NOMO-1 treated with dmso at 0.1 percent for 144 hours (cell line): ENCODE measurements at regions not wholly inside any gene's neighbourhood (a gene's known extent, or its start where the extent isn't known, plus 50 kb on each side); places are given as distances from the start of the nearest gene placed in this dataset.
"Not testable (repeated sequence)": the region's sequence is repeated elsewhere in the genome, so short reads cannot be mapped to it uniquely, and the experiment has no call there.

Source experiments
- DNase-seq: peaks from one replicate; lab custom pipeline; 2025; ENCODE audit not compliant: unreplicated experiment; lab: John Stamatoyannopoulos, UW

DNA sequence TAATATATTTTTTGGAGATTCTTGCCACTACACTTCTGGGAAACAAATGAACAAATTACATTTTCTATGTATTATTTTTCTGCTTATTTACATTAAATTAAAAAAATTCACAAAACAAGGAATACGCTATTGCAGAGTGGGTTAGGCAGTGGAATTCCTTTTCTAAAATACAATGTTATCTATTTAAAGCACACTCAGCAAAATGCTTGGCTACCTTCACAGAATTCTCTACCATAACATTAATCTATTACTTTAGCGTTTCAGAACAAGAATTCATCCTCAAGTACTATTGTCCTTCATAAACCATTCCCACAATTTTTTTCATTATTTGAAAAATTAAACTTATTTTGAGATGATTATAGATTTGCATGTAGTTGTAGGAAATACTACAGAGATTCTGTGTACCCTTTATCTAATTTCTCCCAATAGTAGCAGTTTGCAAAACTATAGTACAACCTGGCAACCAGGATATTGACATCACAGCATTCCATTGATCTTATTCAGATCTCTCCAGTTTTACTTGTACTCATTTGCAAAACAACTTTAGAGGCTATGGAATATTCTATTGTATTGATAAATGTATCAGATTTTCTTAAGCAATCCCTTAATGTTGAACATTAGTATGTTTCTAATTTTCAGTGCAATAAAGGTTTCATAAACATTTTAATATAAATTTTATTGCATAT is 120.9 kb downstream of the DLEU7 start:
- no peak for DNase-seq

DNA sequence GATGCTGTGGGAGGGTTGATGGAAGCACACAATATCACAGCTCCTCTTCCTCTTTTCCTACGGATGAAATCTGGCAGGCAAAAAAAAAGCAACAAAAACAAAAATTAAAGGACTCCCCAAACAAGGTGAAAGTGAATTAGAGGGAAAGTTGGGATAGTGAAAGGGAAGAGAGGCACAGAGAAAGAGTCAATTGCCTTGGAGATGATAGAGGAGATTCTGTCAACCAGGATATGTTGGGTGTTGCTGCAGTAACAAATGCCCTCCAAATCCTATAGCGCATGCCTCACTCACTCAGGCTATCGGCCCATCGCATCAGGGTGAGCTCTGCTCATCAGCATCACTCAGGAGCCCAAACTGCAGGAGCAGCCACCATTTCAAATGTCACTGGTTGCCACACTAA is 119.1 kb downstream of the DLEU7 start:
- no peak for DNase-seq

DNA sequence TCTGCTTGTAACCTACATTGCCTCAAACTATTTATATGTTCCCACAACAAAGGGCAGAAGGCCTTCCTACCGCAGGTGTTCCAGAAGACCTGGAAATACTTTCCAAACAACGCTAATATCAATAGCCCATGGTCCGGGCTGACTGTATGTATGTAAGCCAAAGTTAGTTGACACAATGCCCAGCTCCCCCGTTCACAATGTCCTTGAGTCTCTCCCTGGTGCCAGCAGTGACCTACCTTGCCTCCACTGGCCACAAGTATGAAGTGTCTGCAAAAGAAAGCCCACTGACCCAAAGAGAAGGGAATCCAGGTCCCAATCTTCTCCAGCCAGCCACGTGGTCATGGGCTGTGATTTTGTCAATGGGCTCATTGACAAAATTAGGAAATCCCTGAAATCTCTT is 118.6 kb downstream of the DLEU7 start:
- DNase-seq = no peak

DNA sequence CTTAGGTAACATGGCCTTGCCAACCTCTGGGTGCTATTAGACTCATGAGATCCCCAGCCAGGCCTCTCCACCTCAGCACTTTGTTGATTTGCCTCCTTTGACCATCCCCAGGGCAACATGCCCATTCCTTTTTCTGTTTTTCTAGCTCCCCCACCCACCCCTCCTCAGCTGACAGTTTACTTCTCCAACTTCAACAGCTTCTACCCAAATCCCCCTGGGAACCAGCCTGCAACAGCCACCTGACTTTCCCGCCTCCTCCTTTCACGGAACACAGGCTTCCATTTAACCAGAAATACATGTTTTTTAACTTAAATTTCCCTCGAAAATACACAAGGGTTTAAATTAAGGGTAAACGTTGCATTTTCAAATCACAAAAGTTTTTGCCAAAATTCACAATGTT is 117.3 kb downstream of the DLEU7 start:
- DNase-seq = no peak

DNA sequence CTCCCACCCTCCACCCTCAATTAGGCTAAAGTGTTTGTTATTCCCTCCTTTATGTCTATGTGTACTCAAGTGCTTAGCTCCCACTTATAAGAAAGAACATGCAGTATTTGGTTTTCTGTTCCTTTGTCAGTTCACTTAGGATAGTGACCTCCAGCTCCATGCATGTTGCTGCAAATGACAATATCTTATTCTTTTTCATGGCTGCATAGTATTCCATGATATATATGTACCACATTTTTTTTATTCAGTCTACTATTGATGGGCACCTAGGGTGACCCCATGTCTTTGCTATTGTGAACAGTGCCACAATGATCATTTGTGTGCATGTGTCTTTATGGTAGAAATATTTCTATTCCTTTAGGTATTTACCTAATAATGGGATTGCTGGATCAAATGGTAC is 114.3 kb downstream of the DLEU7 start:
- DNase-seq = no peak

DNA sequence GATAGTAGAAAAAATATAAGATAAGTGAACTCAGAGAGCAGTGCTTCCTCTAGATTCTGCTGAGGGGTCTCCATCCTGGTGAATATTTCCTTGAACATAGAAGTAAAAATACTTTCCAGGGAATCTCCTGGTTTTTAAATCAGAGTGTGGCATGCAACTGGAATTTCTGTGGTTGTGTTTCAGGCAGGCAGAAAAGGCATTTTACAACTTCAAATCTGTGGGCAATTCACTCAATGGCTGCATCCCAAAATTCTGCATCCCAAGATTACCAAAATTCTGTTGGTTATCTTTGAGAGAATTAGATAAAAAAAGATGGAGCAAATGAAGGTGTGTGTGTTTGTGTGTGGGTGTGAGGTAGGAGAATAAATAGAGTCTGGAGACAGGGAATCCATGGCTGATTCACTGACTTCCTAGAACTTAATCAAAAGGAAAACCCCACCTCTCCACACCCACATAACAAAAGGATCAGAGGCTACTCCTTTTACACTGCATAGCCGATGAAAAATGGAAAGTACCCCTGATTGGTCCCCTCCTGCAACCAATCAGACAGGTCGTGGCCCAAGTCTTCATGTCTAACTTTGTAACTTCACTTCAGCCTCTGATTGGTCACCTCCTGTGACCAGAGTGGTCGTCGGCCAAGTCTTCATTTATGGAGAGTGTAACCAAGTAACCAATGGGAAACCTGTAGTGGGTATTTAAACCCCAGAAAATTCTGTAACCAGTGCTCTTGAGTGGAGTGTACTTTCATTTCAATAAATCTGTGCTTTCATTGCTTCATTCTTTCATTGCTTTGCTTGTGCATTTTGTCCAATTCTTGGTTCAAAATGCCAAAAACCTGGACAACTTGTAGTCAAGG is 112.8 kb downstream of the DLEU7 start:
- DNase-seq = no peak

DNA sequence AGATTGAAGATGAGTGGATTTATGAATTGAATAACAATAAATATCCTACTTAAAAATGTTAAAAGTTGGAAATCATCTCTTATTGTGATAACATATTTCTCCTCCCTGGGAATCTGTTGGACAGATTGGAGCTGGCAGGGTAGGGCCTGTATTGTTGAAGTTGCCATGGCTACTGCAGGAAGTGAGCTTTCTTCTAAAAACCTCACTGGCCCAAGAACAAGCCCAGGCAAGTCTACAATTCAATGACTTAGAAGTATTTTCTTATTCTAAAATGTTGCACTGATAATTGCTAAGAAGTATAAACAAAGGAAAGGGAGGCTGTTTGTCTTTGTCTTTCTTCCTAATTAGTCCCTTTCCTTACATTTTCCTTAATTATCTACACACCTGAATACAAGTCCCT is 112.1 kb downstream of the DLEU7 start:
- no peak for DNase-seq

DNA sequence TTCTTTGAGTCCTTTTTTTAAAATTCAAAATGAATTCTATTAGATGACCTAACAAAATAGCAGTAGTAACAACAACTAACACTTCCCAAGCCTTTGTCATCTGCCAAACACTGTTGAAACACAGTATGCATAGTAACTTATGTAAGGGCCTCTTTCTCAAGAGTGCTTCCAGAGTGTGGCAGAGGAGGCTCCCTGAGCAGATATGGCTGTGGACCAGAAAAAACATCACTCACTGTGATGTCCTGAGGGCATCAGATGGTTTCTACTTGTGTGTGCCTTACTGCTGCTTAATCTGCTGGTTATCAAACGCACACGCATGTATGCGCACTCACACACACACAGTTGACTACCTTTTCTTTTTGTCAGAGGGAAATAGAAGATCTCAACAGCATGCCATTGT is 110.8 kb downstream of the DLEU7 start:
- DNase-seq = no peak

DNA sequence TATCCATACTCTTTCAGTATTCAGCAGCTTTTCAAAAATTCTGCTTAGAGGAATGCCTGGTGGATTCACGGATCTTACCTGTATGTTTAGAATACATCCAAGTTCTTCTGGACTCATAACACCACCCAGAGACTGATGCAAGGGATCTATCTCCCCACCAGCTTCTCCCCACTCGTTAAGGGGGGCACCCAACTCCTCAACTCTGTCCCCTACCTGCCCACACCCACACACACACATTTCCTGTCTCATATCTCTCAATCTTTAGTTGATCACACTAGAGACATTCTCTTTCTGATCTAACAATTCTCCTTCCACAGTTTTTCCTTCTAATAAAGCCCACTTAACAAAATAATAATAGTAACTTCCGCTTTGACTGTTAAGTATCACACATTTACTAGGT is 110.1 kb downstream of the DLEU7 start:
- DNase-seq = no peak

DNA sequence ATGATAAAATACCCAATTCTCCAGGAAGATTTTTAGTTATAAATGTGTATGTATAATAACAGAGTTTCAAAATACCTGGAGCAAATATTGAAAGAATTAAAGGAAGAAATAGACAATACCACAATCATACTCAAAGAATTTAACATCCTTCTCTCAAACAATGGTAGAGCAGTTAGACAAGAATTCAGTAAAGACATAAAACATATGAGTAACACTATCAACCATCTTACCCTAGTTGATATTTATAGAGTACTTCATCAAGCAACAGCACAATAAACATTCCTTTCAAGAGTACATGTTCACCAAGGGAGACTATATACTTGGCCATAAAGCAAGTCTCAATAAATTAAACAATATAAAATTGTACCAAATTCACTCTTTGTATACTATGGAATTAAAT is 108.4 kb downstream of the DLEU7 start:
- DNase-seq = no peak

DNA sequence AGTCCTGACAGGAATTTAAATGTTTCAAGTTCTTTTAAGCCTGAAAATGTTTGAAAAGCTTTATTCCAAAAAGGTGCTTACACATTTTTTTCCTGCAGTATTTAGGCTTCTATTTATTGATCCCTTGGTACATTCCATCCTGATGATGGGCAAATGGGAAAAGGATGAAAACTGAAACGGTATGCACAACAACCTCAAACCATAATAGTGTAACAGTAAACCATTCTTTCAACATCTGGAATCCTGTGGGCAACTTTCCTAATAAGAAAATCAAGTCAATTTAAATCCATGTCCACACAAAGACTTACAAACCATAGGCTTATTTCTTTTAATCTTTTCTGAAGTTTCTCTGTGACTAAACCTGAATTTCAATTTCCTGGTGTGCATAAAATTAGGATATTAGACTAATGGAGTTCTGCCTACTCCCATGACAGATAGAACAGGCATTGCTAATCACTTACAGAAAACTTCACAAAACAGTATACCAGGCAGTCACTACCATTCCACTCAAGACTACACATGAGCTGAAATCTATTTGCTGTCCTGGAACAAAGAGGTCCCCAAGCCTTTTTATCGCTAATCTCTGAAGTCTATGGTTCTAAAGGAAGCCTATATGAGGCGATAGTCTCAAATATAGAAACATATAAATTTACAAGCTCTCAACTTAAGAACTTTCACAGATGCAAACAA is 103.3 kb downstream of the DLEU7 start:
- DNase-seq = no peak

DNA sequence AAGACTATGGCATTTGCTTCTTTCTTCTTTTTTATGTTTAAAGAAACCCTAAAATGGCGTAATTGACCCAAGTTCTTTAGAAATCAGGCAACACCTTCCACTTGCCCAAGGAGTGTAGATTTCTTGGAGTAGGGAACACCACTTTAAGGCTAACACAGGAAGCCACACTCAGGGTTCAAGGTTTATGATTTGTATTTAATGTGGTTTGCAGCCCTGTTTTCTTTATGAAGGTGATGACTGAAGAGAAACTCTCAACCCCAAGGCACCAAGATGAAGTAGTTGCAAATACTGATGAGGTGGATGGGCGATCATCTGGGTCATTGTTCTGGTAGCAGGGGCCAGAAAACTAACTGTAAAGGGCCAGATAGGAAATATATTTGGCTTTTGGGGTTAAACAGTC is 101.1 kb downstream of the DLEU7 start:
- no peak for DNase-seq

DNA sequence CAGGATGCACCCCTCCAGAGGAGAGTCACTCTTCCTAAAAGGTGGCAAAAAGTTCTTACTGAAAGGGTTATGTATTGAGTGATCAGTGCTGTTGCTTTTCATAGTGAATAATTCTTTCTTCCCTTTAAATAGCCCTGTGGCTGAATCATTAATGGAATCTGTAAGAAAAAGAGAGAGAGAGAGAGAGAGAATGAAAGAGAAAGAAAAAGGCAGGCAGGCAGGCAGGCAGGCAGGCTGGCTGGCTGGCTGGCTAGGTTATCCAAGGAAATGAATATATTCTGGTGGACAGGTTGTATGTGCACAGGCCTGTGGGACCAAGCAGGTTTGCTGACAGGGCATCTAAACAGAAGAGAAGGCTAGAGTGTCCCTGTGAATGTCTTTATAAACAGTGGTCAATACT is 100.5 kb downstream of the DLEU7 start:
- no peak for DNase-seq

DNA sequence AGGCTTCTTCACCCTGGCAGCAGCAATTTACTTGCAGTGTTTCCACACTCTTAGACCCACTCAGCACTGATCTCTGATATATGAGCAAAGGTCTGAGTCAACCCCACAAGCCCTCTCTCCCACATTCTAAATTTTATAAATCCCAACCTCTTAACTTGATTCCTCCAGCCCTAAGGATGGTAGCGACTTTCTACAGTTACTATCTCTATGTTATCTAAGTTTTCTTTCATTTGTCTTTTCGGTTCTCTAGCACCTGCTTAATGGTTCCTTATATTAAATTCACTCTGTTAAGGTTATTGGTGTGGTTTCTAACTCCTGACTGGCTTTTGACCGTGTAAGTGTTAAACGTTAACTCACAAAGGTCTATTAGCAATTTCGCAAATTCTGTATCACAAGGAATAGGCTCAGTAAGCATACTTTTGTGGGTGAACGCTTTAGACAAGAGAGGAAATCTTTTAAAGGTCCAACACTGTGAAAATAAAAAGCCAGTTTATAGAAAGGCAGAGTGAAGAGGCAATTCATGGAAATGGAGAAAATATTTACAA is 99.3 kb downstream of the DLEU7 start:
- DNase-seq = no peak

DNA sequence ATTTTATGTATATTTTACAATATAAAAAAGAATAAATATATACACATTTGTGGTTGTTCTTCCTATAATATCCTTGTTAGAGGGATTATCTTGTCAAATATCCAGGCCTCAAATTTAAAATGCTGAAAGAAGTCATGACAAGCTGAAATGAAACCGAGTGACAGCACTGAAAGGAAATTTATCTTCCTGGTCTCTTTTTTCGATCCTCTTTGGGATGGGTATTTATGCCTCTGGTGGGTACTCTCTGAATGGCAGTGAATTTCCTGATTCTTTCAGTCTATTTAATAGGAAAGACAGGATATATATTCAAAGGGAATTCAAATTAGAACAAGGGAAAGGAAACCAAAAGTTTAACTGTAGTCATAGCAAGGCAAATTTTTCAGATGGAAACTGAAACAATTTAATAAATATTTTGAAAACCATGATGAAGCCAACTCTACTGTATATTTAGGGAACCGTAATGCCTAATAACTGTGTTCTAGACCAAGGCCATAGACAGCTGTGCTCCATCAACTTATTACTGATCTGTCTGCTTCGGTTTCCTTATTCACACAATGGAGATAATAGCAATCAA is 97.9 kb downstream of the DLEU7 start:
- no peak for DNase-seq

DNA sequence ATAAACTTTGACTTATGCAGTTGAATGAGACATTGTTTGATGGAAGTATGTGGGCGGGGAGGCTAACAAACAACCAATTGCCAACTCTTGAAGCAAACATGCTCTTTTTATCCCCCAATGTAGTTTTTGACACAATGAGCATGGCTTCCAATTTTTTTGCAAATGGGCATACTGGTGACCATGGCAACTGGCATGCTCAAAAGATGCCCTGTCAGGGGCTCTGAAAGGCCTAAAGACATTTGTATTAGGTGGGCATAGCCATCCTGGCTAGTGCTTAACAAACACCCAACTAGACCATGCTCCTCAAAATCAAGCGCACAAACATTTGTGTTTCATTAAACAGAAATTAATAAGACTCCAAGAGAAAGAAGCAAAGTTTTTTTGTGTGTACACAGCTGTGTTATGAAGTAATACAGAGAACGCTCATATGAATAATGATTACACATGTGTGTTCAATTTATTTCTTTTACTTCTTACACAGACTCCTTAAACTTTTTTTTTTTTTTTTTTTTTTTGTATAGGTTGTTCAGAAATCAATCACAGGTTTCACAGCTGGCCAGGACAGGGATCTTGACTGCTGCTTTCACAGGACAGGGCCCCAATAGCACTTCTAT is 95.6 kb downstream of the DLEU7 start:
- DNase-seq = no peak

DNA sequence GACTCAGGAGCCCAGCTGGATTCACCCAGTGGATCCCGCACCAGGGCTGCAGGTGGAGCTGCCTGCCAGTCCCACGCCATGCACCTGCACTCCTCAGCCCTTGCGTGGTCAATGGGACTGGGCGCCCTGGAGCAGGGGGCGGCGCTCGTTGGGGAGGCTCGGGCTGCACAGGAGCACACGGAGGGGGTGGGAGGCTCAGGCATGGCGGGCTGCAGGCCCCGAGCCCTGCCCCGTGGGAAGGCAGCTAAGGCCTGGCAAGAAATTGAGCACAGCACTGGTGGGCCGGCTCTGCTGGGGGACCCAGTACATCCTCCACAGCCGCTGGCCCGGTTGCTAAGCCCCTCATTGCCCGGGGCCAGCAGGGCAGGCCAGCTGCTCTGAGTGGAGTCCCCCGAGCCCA is 90.3 kb downstream of the DLEU7 start:
- DNase-seq = not testable (repeated sequence)

DNA sequence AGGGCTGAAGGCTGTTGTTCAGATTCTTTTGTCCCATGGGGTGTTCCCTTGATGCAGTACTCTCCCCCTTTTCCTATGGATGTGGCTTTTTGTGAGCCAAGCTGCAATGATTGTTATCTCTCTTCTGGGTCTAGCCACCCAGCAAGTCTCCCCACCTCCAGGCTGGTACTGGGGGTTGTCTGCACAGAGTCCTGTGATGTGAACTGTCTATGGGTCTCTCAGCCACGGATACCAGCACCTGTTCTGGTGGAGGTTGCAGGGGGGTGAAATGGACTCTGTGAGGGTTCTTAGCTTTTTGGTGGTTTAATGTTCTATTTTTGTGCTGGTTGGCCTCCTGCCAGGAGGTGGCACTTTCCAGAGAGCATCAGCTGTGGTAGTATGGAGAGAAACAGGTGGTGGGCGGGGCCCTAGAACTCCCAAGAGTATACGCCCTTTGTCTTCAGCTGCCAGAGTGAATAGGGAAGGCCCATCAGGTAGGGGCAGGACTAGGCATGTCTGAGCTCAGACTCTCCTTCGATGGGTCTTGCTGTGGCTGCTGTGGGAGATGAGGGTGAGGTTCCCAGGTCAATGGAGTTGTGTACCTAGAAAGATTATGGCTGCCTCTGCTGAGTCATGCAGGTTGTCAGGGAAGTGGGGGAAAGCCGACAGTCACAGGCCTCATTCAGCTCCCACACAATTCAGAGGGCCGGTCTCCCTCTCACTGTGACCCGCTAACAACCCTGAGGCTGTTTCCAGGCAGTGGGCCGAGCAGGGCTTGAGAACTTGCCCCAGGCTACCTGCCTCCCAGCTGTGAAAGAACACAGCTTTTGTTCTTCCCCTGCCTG is 87.4 kb downstream of the DLEU7 start:
- not testable (repeated sequence) for DNase-seq

DNA sequence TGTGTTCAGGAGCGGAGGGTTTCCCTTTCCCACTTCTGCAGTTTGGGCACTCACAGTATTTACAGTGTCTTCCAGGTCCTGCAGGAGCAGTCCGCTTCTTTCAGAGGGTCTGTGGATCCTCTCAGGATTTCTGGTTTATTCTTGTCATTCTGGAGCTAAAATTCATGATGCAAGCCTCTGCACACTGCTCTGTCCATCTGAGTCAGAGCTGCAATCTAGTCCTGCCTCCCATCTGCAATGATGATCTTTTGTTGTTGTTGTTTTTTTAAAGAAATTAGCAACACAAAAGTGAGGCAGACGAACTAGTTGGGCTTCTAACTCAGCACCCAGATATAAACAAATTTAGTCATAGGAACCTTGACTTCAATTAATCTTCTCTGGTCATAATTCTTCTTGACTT is 86.5 kb downstream of the DLEU7 start:
- DNase-seq = no peak

DNA sequence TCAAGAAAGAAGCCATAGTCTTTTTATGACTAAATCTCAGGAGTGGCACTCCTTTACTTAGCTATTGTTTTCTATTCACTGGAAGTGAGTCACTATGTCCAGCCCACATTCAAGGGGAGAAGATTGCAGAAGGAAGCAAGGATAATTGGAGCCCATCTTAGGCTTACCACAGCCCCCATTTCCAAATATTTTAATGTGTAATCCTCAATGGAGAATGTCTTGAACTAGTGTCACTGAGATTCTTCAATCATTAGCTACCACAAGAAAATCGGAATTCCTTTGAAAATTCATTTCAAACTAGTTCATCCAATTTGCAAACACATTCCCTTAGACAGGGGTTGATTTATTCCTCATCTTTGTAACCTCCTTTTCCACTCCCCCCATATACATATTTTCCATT is 84.7 kb downstream of the DLEU7 start:
- DNase-seq = no peak
